ENCODE measurements at regions not wholly inside any gene's neighbourhood (a gene's known extent, or its start where the extent isn't known, plus 50 kb on each side); places are given as distances from the start of the nearest gene placed in this dataset.

DNA sequence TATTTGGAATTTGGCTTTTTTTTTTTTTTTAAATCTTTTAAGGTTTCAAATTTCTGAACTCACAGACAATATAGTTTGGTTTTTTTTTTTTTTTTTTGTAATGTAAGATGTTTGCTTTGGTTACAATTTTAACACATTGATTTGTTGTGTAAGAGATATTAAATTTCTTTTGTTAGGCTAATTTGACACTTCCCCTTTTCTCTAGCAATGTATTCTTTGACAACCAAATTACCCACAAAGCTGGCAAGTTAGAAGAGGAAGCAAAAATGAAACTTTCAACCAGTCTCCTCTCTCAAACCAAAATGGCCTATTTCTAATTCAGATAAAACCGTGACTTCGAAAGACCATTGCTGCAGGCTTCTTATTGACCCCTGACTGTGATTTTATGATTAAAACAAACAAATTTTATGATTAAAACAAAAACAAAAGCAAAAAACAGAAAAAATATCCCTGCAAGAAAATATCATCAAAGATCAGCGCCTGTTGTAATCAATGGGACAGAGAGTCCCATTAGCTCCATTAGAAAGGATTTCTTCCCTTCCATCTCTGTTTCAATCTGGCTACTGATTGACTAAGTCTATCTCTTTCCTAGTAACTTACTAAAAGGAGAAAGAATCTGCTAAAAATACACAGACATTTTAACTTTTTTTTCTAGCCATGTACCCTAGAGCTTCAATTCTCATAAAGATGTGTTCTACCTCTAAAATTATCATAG is 489.2 kb downstream of the MDFIC start:
- TF ChIP-seq, protein P1, sequence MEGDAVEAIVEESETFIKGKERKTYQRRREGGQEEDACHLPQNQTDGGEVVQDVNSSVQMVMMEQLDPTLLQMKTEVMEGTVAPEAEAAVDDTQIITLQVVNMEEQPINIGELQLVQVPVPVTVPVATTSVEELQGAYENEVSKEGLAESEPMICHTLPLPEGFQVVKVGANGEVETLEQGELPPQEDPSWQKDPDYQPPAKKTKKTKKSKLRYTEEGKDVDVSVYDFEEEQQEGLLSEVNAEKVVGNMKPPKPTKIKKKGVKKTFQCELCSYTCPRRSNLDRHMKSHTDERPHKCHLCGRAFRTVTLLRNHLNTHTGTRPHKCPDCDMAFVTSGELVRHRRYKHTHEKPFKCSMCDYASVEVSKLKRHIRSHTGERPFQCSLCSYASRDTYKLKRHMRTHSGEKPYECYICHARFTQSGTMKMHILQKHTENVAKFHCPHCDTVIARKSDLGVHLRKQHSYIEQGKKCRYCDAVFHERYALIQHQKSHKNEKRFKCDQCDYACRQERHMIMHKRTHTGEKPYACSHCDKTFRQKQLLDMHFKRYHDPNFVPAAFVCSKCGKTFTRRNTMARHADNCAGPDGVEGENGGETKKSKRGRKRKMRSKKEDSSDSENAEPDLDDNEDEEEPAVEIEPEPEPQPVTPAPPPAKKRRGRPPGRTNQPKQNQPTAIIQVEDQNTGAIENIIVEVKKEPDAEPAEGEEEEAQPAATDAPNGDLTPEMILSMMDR (IDR thresholded peaks at IDR 0.05), result no peak
- no peak for TF ChIP-seq POLR2A (IDR thresholded peaks at IDR 0.05)

Measured in right lobe of liver (tissue), 4 donors.